ENCODE measurements at regions not wholly inside any gene's neighbourhood (a gene's known extent, or its start where the extent isn't known, plus 50 kb on each side); places are given as distances from the start of the nearest gene placed in this dataset.

DNA sequence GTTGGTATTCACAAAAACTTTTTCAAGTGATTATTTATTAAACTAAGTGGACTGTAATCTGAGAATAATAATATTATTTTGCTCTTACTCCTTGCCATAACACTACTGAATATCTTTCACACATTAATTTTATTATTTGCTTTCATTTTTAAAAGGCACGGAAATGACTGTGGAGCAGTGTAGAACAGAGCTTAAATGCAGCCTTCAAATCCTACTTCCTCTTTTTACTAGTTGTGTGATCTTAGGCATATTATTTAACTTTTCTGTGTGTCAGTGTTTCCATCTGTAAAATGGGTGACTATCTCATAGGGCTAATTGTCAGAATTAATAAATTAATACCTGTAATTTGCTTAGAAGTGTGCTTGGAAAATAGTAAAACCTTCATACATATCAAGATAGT lies 55.5 kb upstream of the SLC8A1 start:
- no peak for DNase-seq

- no peak for DNase-seq
Measured at GRCh38 chr2:40510304-40510703, 58.4 kb upstream of the SLC8A1 start.

DNA sequence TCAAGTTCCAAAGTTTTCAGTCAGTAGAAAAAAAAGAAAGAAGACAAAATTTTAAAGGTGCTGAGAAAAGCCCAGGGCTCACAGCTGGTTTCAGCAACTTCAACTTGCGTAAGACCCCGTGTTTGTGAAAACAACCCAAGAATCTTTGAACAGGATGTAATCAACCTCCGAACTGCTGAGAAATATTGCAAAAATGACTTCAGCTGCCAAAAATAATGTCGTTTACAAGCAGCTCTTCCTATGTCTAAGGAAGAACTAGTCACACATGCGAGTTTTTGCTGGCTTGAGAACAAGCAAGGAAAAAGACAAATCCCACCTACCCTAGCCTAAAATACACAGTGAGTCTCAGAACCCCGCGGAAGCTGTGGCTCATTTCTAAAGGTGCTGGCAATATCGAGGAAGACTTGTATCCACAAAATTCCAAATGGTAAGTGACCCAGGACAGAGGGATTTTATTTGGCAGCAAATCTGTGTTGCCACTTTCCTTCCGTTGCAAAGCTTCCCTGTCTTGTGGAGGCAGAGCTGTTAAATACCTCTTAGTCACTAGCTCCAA lies 59.8 kb upstream of the SLC8A1 start:
- no peak for DNase-seq

- DNase-seq = no peak
Measured at GRCh38 chr2:40512256-40512655, 60.4 kb upstream of the SLC8A1 start.

GRCh38 chr2:40513201-40513600 lies 61.3 kb upstream of the SLC8A1 start:
- DNase-seq = no peak

DNA sequence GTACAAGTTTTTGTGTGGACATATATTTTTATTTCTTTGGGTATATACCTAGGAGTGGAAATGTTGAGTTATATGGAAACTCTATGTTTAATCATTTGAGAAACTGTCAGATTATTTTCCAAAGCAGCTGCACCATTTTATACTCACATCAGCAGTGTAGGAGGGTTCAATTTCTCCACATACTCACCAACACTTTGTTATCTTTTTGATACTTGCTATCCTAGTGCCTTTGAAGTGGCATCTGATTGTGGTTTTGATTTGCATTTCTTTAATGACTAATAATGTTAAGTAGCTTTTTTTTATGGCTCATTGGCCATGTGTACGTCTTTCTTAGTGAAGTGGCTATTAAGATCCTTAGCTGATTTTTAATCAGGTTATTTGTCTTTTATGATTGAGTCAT lies 64.7 kb upstream of the SLC8A1 start:
- no peak for DNase-seq

- DNase-seq = no peak
Measured at GRCh38 chr2:40528564-40528963, 76.7 kb upstream of the SLC8A1 start.

DNA sequence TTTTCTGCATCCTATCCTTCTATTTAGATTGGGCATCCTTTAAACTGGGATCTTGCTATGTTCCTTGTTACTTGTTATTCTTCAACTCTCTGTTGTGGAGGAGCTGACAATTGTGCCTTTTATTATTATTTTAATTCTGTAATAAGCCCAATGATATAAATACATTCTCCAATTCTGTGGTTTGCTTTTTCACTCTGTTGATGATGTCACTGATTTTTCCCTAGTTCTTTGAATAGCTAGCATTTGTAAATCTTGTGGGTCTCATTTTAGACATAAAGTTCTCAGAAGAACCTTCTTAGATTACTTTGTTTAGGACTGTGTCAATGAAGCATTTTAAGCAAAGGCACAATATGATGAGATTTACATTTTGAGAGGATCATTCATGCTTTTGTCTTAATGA lies 79.5 kb upstream of the SLC8A1 start:
- DNase-seq = no peak

GRCh38 chr2:40534528-40534927 lies 82.6 kb upstream of the SLC8A1 start:
- no peak for DNase-seq

GRCh38 chr2:40535972-40536371 lies 84.1 kb upstream of the SLC8A1 start:
- DNase-seq = no peak

GRCh38 chr2:40540026-40540425 lies 88.1 kb upstream of the SLC8A1 start:
- no peak for DNase-seq

- no peak for DNase-seq
Measured at GRCh38 chr2:40543381-40543780, 91.5 kb upstream of the SLC8A1 start.

DNA sequence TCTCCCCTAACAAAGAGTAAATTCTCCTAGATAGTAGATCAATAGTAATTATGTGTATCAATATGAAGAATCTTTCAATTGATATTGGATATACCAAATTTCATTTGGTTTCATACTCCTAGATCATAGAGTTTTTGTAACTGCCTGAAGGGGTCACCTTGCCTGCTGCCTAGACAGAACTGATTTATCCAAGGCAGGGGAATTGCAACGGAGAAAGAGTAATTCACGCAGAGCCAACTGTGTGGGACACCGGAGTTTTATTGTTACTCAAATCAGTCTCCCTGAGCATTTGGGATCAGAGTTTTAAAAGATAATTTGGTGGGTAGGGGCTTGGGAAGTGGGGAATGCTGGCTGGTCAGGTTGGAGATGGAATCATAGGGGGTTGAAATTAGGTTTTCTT lies 92.2 kb upstream of the SLC8A1 start:
- DNase-seq = no peak

- no peak for DNase-seq
Measured at GRCh38 chr2:40545645-40546044, 93.8 kb upstream of the SLC8A1 start.

- no peak for DNase-seq
Measured at GRCh38 chr2:40546439-40547191, 94.7 kb upstream of the SLC8A1 start.

DNA sequence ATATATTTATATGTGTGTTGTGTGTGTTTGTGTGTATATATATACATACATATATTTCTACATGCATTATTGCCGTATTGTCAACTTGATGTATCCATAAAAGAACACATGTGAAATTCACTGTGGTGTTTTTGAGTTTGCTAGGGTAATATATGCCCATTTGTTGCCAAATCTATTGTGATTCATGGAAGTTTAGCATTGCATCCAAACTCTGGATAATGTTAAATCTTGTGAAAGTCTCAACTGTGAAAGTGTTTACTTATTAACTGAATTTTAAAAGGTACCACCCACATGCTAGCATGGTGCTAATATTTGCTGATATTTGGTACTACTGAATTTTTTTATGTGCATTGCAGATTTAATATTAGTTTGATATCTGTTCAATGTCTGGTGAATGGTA lies 96.6 kb upstream of the SLC8A1 start:
- DNase-seq = no peak

GRCh38 chr2:40550085-40550484 lies 98.2 kb upstream of the SLC8A1 start:
- no peak for DNase-seq

- DNase-seq = no peak
Measured at GRCh38 chr2:40551081-40551480, 99.2 kb upstream of the SLC8A1 start.

DNA sequence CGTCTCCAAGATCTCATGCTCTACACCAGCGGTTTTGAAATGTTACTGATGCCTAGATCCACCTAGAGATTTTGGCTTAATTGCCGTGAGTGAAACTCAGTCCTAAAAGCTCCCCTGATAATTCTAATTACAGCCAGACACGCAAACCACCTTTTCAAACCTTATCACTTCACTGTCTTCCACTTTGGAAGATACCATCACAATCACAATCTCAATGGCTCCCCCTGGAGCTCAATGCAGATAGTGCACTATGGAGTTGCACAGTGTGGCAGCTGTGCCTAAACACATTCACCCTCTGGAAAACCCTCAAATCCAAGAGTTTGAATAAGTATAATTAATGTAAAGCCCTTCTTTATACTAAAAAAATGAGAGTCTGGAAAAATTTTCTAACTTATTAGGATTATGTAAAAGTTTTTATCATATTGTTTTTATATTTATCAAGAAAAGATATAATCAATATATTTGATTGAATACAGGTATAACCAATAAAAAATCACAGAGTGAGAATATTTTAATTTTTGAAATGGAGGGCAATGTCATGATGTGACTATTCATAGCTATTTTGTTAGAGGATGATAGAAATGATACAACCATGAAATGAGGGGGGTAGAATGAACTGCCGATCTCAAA lies 102.9 kb upstream of the SLC8A1 start:
- DNase-seq = peak; percentile 34

- DNase-seq = no peak
Measured at GRCh38 chr2:40556293-40556692, 104.4 kb upstream of the SLC8A1 start.

GRCh38 chr2:40556739-40557138 lies 104.8 kb upstream of the SLC8A1 start:
- no peak for DNase-seq

GRCh38 chr2:40558761-40559160 lies 106.9 kb upstream of the SLC8A1 start:
- DNase-seq = no peak

DNA sequence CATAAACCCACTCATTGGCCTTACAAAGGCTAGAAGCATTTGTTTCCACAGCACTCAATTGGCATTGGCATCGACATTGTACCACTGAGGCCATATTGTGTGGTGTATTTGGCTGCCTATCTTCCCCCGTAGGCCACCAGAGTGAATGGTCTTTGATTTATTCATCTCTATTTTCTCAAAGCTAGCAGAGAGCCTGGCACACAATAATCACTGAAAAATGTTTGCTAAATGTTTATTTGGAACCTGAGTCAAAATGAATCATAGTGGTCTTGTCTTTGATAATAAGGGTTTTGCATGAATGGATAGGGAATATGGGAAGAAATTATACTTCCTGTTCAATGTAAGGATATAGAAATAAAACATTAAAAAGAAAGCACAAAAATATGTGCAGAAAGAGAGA lies 107.3 kb upstream of the SLC8A1 start:
- DNase-seq = no peak

GRCh38 chr2:40564184-40564583 lies 112.3 kb upstream of the SLC8A1 start:
- DNase-seq = no peak
